ENCODE measurements at regions not wholly inside any gene's neighbourhood (a gene's known extent, or its start where the extent isn't known, plus 50 kb on each side); places are given as distances from the start of the nearest gene placed in this dataset.
"Not testable (repeated sequence)": the region's sequence is repeated elsewhere in the genome, so short reads cannot be mapped to it uniquely, and the experiment has no call there.

GRCh38 chr14:23894362-23895052 lies 59.1 kb upstream of the DHRS4 start:
- H3K4me3 ChIP-seq (ENCODE audit: low read depth, low read length), result no peak overlapping the region
- DNase-seq (ENCODE audit: low read depth), result no peak
- TF ChIP-seq, protein P1, sequence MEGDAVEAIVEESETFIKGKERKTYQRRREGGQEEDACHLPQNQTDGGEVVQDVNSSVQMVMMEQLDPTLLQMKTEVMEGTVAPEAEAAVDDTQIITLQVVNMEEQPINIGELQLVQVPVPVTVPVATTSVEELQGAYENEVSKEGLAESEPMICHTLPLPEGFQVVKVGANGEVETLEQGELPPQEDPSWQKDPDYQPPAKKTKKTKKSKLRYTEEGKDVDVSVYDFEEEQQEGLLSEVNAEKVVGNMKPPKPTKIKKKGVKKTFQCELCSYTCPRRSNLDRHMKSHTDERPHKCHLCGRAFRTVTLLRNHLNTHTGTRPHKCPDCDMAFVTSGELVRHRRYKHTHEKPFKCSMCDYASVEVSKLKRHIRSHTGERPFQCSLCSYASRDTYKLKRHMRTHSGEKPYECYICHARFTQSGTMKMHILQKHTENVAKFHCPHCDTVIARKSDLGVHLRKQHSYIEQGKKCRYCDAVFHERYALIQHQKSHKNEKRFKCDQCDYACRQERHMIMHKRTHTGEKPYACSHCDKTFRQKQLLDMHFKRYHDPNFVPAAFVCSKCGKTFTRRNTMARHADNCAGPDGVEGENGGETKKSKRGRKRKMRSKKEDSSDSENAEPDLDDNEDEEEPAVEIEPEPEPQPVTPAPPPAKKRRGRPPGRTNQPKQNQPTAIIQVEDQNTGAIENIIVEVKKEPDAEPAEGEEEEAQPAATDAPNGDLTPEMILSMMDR (conservative IDR thresholded peaks at IDR 0.05; ENCODE audit: low read depth, low read length), result no peak

GRCh38 chr14:23895053-23895419 lies 58.5 kb upstream of the DHRS4 start:
- no peak overlapping the region for H3K4me3 ChIP-seq (ENCODE audit: low read depth, low read length)

DNA sequence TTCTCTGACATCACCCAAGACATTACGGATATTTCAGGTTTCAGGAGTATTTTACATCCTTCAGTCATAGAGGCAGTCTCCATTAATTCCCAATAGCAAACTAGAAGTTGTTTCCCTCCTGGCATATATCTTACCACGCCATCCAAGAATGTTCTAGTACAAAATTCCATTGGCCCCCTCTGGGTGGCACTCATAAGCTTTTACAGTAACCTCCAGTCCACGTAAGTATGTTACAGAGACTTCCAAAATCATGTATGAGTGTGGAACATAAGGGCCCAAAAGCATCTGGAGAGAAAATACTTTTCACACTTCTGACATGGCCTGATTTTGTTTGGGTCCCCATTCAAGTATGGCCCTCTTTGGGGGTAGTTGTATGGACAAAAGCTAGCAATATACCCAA lies 58.1 kb upstream of the DHRS4 start:
- TF ChIP-seq, protein P1 (conservative IDR thresholded peaks at IDR 0.05; ENCODE audit: low read depth, low read length), result peak; percentile 31
- no peak overlapping the region for H3K4me3 ChIP-seq (ENCODE audit: low read depth, low read length)
- no peak for DNase-seq (ENCODE audit: low read depth)

More at GRCh38 chr14:23895053-23895419, 58.5 kb upstream of the DHRS4 start:
- TF ChIP-seq, protein P1 (conservative IDR thresholded peaks at IDR 0.05; ENCODE audit: low read depth, low read length), result no peak
- no peak for DNase-seq (ENCODE audit: low read depth)

GRCh38 chr14:23896609-23897153 lies 56.9 kb upstream of the DHRS4 start:
- DNase-seq (ENCODE audit: low read depth), result no peak
- H3K4me3 ChIP-seq (ENCODE audit: low read depth, low read length), result no peak overlapping the region
- TF ChIP-seq, protein P1 (conservative IDR thresholded peaks at IDR 0.05; ENCODE audit: low read depth, low read length), result no peak

- DNase-seq (ENCODE audit: low read depth); H3K4me3 ChIP-seq (ENCODE audit: low read depth, low read length): not testable (repeated sequence)
Observed at GRCh38 chr14:23897291-23897690, 56.3 kb upstream of the DHRS4 start.

DNA sequence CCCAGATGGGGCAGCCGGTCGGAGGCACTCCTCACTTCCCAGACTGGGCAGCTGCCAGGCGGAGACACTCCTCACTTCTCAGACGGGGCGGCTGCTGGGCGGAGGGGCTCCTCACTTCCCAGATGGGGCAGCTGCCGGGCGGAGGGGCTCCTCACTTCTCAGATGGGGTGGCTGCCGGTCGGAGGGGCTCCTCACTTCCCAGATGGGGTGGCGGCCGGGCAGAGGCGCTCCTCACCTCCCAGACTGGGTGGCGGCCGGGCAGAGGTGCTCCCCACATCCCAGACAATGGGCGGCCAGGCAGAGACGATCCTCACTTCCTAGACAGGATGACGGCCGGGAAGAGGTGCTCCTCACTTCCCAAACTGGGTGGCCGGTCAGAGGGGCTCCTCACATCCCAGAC lies 55.2 kb upstream of the DHRS4 start:
- not testable (repeated sequence) for DNase-seq (ENCODE audit: low read depth); H3K4me3 ChIP-seq (ENCODE audit: low read depth, low read length)

- DNase-seq (ENCODE audit: low read depth), result no peak
- TF ChIP-seq, protein P1 (conservative IDR thresholded peaks at IDR 0.05; ENCODE audit: low read depth, low read length), result no peak
- no peak overlapping the region for H3K4me3 ChIP-seq (ENCODE audit: low read depth, low read length)
Observed at GRCh38 chr14:23899788-23900187, 53.8 kb upstream of the DHRS4 start.

DNA sequence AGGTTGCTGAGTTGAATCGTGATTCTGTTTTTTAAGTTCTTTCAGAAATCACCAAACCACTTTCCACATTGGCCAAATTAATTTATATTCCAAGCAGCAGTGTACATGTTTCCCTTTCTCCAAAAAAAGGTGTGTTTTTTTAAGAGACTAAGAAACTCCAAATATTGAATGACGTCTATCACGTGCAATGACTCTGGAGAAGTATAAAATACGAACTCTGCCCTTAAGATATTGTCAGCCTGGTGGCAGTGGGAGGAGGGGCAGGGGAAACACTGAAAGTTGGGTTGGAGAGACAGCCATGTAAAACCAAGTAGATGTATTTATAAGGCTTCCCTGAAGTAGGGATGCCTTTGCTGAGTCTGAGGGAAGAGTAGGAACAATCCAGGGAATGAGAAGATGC lies 50.1 kb upstream of the DHRS4 start:
- no peak overlapping the region for H3K4me3 ChIP-seq (ENCODE audit: low read depth, low read length)
- DNase-seq (ENCODE audit: low read depth), result no peak
- TF ChIP-seq, protein P1 (conservative IDR thresholded peaks at IDR 0.05; ENCODE audit: low read depth, low read length), result no peak
